Stimulated activated CD4-positive, alpha-beta T cell treated with anti-CD3 and anti-CD28 coated beads, Interleukin-2, amount 100 ng/mL, for 4 hours (primary cell): ENCODE measurements at regions not wholly inside any gene's neighbourhood (a gene's known extent, or its start where the extent isn't known, plus 50 kb on each side); places are given as distances from the start of the nearest gene placed in this dataset.

Source experiments
- DNase-seq: peaks from one replicate; pipeline ENCODE4 v3.0.0-alpha.2; 2020; ENCODE audit warnings: low read depth

GRCh38 chr3:107263269-107264021 lies 113.8 kb upstream of the CCDC54 start:
- DNase-seq = no peak

GRCh38 chr3:107264888-107265287 lies 112.4 kb upstream of the CCDC54 start:
- no peak for DNase-seq

- no peak for DNase-seq
Observed at GRCh38 chr3:107265526-107265925, 111.7 kb upstream of the CCDC54 start.

- DNase-seq = no peak
Observed at GRCh38 chr3:107268469-107268868, 108.8 kb upstream of the CCDC54 start.

- no peak for DNase-seq
Observed at GRCh38 chr3:107269136-107269535, 108.1 kb upstream of the CCDC54 start.

GRCh38 chr3:107271787-107272387 lies 105.4 kb upstream of the CCDC54 start:
- no peak for DNase-seq

GRCh38 chr3:107272471-107272870 lies 104.8 kb upstream of the CCDC54 start:
- DNase-seq = no peak

- DNase-seq = no peak
Observed at GRCh38 chr3:107272885-107273284, 104.4 kb upstream of the CCDC54 start.

- no peak for DNase-seq
Observed at GRCh38 chr3:107273771-107274170, 103.5 kb upstream of the CCDC54 start.

GRCh38 chr3:107275511-107275910 lies 101.7 kb upstream of the CCDC54 start:
- DNase-seq = no peak

GRCh38 chr3:107283948-107284347 lies 93.3 kb upstream of the CCDC54 start:
- no peak for DNase-seq

GRCh38 chr3:107284612-107285011 lies 92.6 kb upstream of the CCDC54 start:
- DNase-seq = no peak

GRCh38 chr3:107285197-107285596 lies 92.0 kb upstream of the CCDC54 start:
- DNase-seq = no peak

- no peak for DNase-seq
Observed at GRCh38 chr3:107289354-107289753, 87.9 kb upstream of the CCDC54 start.

- DNase-seq = no peak
Observed at GRCh38 chr3:107294117-107294516, 83.1 kb upstream of the CCDC54 start.

- DNase-seq = no peak
Observed at GRCh38 chr3:107297597-107297996, 79.6 kb upstream of the CCDC54 start.

- DNase-seq = no peak
Observed at GRCh38 chr3:107307205-107307604, 70.0 kb upstream of the CCDC54 start.

- DNase-seq = no peak
Observed at GRCh38 chr3:107308716-107309115, 68.5 kb upstream of the CCDC54 start.

- DNase-seq = no peak
Observed at GRCh38 chr3:107309312-107309711, 67.9 kb upstream of the CCDC54 start.

GRCh38 chr3:107313711-107314110 lies 63.5 kb upstream of the CCDC54 start:
- DNase-seq = no peak

- DNase-seq = no peak
Observed at GRCh38 chr3:107315141-107315540, 62.1 kb upstream of the CCDC54 start.

- DNase-seq = no peak
Observed at GRCh38 chr3:107323723-107324122, 53.5 kb upstream of the CCDC54 start.

- no peak for DNase-seq
Observed at GRCh38 chr3:107325446-107325845, 51.8 kb upstream of the CCDC54 start.
